SU-DHL-6 (cell line): ENCODE measurements at regions not wholly inside any gene's neighbourhood (a gene's known extent, or its start where the extent isn't known, plus 50 kb on each side); places are given as distances from the start of the nearest gene placed in this dataset.

Source experiments
- H2AFZ ChIP-seq: fragments of 200-600 bp; sonication (generic); 2 replicates; pipeline ENCODE4 v1.6.1; 2014; ENCODE audit warnings: low read depth, mild to moderate bottlenecking, moderate library complexity, mixed read lengths, antibody characterized with exemption, low read length; ENCODE audit not compliant: severe bottlenecking
- H3F3A ChIP-seq: fragments of 200-600 bp; shearing (Covaris generic); 2 replicates; pipeline ENCODE4 v1.6.0; 2016; ENCODE audit warnings: antibody characterized with exemption, mild to moderate bottlenecking; ENCODE audit not compliant: insufficient read depth
- H3K27ac ChIP-seq: fragments of 200-600 bp; sonication (generic); 2 replicates; pipeline ENCODE4 v1.5.1; 2016; ENCODE audit warnings: low read depth, mild to moderate bottlenecking, low read length, moderate library complexity, mixed read lengths
- H3K27me3 ChIP-seq: fragments of 200-600 bp; sonication (generic), shearing (Covaris generic); 2 replicates; pipeline ENCODE4 v1.6.0; 2014; ENCODE audit warnings: mild to moderate bottlenecking, low read length
- H3K36me3 ChIP-seq: fragments of 200-600 bp; sonication (generic); 2 replicates; pipeline ENCODE4 v1.6.1; 2014; ENCODE audit warnings: mild to moderate bottlenecking, low read length, mixed read lengths
- H3K4me2 ChIP-seq: fragments of 300-600, 200-600 bp; shearing (Covaris generic), sonication (generic); 2 replicates; pipeline ENCODE4 v1.6.0; 2014; ENCODE audit warnings: low read length, low read depth, mild to moderate bottlenecking; ENCODE audit not compliant: poor library complexity, severe bottlenecking
- H3K4me3 ChIP-seq: fragments of 200-600 bp; sonication (generic); 2 replicates; pipeline ENCODE4 v1.5.1; 2014; ENCODE audit warnings: antibody characterized with exemption, low read length, mild to moderate bottlenecking, mixed read lengths; ENCODE audit not compliant: insufficient read depth, poor library complexity, severe bottlenecking
- H3K79me2 ChIP-seq: fragments of 200-600 bp; sonication (generic); 2 replicates; pipeline ENCODE4 v1.6.1; 2014; ENCODE audit warnings: mild to moderate bottlenecking, low read length, moderate library complexity; ENCODE audit not compliant: insufficient read depth
- H3K9ac ChIP-seq: fragments of 200-600 bp; sonication (generic); 2 replicates; pipeline ENCODE4 v1.7.0; 2014; ENCODE audit warnings: mild to moderate bottlenecking, low read length
- H3K9me2 ChIP-seq: fragments of 200-600 bp; sonication (generic); replicated peaks from 2 replicates; pipeline ENCODE4 v1.6.1; 2014; ENCODE audit warnings: low read length; ENCODE audit not compliant: insufficient read depth
- H3K9me3 ChIP-seq: fragments of 200-600 bp; sonication (generic); 2 replicates; pipeline ENCODE4 v1.6.1; 2014; ENCODE audit warnings: low read length, mixed read lengths; ENCODE audit not compliant: insufficient read depth
- H4K20me1 ChIP-seq: fragments of 200-600 bp; sonication (generic); 2 replicates; pipeline ENCODE4 v1.6.1; 2014; ENCODE audit warnings: low read depth, mild to moderate bottlenecking, antibody characterized with exemption, low read length, moderate library complexity, mixed read lengths
- EZH2phosphoT487 ChIP-seq: fragments of 200-600 bp; sonication (generic), shearing (Covaris generic); conservative IDR thresholded peaks from 2 replicates; pipeline ENCODE4 v1.6.1; 2018; ENCODE audit warnings: mild to moderate bottlenecking, antibody characterized with exemption, low read length, moderate library complexity, mixed read lengths
- TF ChIP-seq, protein P1 (sequence below): fragments of 200-600 bp; sonication (generic); IDR thresholded peaks from one replicate; pipeline ENCODE4 v1.5.1; 2017; ENCODE audit warnings: antibody characterized with exemption, mild to moderate bottlenecking, low read length, moderate library complexity; ENCODE audit not compliant: insufficient read depth, poor library complexity, severe bottlenecking

DNA sequence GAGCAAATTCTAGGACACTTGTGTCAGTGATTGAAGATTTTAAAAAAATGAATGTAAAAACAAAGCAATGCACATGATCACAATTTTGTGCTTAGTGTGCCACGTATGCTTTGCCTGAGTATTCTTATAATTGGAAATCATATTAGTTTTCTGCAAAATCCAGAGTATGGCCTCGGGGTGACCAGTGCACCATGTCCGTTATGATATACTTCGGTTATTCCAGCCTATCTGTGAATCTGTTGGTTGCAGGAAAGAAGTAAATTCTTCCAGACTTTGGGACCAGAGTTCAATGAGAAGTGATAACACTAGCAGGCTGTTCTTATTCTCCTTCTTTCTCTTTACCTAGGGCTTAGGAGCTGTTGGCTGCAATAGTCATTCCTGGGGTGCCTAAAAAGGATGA, 152.0 kb upstream of the TMC3 start:
- Histone ChIP-seq H3K79me2 (no peaks in the 10 kb centered on the region), H4K20me1 (no peaks in the 10 kb centered on the region), H3K27ac (no peak overlapping the region), H2AFZ (no peak overlapping the region), H3K4me2 (no peak overlapping the region), H3K27me3 (no peaks in the 10 kb centered on the region), H3K4me3 (no peak overlapping the region), H3F3A (no peaks in the 10 kb centered on the region), H3K9me3 (no peaks in the 10 kb centered on the region), H3K9ac (no peak overlapping the region), H3K9me2 (no peaks in the 10 kb centered on the region), H3K36me3 (no peaks in the 10 kb centered on the region)
- no peak for TF ChIP-seq EZH2phosphoT487
- TF ChIP-seq, protein P1, sequence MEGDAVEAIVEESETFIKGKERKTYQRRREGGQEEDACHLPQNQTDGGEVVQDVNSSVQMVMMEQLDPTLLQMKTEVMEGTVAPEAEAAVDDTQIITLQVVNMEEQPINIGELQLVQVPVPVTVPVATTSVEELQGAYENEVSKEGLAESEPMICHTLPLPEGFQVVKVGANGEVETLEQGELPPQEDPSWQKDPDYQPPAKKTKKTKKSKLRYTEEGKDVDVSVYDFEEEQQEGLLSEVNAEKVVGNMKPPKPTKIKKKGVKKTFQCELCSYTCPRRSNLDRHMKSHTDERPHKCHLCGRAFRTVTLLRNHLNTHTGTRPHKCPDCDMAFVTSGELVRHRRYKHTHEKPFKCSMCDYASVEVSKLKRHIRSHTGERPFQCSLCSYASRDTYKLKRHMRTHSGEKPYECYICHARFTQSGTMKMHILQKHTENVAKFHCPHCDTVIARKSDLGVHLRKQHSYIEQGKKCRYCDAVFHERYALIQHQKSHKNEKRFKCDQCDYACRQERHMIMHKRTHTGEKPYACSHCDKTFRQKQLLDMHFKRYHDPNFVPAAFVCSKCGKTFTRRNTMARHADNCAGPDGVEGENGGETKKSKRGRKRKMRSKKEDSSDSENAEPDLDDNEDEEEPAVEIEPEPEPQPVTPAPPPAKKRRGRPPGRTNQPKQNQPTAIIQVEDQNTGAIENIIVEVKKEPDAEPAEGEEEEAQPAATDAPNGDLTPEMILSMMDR = no peak

DNA sequence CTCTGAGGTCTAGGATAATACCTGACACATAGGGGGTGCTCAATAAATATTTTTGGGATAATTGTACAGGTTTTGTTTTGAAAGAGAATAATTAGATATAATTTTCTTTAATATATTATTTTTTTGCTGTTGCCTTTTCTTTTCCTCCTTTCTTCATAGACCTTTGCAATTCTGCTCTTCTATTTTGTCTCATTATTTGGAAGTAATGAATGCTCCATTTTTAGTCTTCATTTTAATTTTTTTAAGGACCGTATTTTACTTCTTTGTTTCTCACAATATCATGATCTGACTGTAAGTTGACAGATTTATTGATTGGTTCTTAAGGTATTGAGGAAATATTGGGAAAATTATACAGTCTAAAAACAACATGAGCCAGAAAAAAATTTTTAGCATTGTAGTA, 150.5 kb upstream of the TMC3 start:
- Histone ChIP-seq H3K9me3 (no peaks in the 10 kb centered on the region), H3K27me3 (no peaks in the 10 kb centered on the region), H3K27ac (no peak overlapping the region), H3K4me3 (no peak overlapping the region), H3K9me2 (no peaks in the 10 kb centered on the region), H3K79me2 (no peaks in the 10 kb centered on the region), H2AFZ (no peak overlapping the region), H3F3A (no peaks in the 10 kb centered on the region), H3K9ac (no peak overlapping the region), H3K4me2 (no peak overlapping the region), H4K20me1 (no peaks in the 10 kb centered on the region), H3K36me3 (no peaks in the 10 kb centered on the region)
- no peak for TF ChIP-seq EZH2phosphoT487

DNA sequence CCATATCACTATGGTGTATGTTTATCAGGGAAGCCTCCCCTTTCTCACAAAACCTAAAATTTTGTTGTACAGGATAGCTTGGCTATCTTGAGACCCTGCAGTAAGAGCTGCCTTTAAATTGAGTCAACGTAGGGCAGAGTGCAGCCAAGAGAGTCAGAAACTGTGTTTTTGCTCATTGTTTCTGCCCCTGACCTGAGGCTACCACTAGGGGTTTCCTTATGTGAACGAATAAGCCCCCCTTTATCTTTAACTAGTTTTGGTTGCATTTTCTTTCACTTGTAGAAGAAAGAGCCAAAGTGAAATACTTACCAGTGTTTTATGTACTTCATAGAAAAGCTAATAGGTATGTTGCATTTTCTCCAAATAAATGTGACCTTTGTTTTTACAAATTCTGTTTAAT, 149.9 kb upstream of the TMC3 start:
- no peaks in the 10 kb centered on the region for H3K27me3 ChIP-seq
- no peaks in the 10 kb centered on the region for H3K79me2 ChIP-seq
- no peaks in the 10 kb centered on the region for H4K20me1 ChIP-seq
- H3K9me3 ChIP-seq = no peaks in the 10 kb centered on the region
- H3K4me2 ChIP-seq = no peak overlapping the region
- H3K9ac ChIP-seq = no peak overlapping the region
- TF ChIP-seq EZH2phosphoT487 = no peak
- TF ChIP-seq, protein P1 = no peak
- no peak overlapping the region for H2AFZ ChIP-seq
- no peak overlapping the region for H3K4me3 ChIP-seq
- no peaks in the 10 kb centered on the region for H3K36me3 ChIP-seq
- H3F3A ChIP-seq = no peaks in the 10 kb centered on the region
- no peaks in the 10 kb centered on the region for H3K9me2 ChIP-seq
- no peak overlapping the region for H3K27ac ChIP-seq

DNA sequence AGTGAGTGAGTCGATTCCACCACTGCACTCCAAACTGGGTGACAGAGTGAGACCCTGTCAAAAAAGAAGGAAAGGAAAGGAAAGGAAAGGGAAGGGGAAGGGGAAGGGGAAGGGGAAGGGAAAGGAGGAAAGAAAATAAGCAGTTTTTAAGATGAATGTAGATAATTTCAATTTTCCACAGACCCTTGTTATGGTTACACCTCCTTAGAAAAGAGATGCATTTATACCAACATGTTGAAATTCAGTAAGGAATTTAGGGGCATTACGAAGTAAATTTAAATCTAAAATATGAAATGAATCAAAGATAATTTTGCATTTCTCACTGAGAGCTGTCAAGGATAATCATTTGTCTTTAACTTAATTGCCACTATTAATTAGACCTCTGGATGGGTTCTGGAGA, 146.5 kb upstream of the TMC3 start:
- no peak overlapping the region for H2AFZ ChIP-seq
- no peak overlapping the region for H3K9ac ChIP-seq
- H3K9me3 ChIP-seq = no peaks in the 10 kb centered on the region
- H3K27ac ChIP-seq = no peak overlapping the region
- H3K4me2 ChIP-seq = no peak overlapping the region
- no peaks in the 10 kb centered on the region for H3K9me2 ChIP-seq
- H3K79me2 ChIP-seq = no peaks in the 10 kb centered on the region
- H3K36me3 ChIP-seq = no peaks in the 10 kb centered on the region
- H3K4me3 ChIP-seq = no peak overlapping the region
- no peaks in the 10 kb centered on the region for H4K20me1 ChIP-seq
- H3K27me3 ChIP-seq = no peaks in the 10 kb centered on the region
- TF ChIP-seq, protein P1 = no peak
- TF ChIP-seq EZH2phosphoT487 = no peak
- H3F3A ChIP-seq = no peaks in the 10 kb centered on the region
